Endodermal cell (in vitro differentiated cells): ENCODE measurements at regions not wholly inside any gene's neighbourhood (a gene's known extent, or its start where the extent isn't known, plus 50 kb on each side); places are given as distances from the start of the nearest gene placed in this dataset.
A peak's percentile ranks its signal among the peaks of the same experiment; 100 is the strongest.

Source experiments
- DNase-seq: peaks from one replicate; pipeline ENCODE4 v3.0.0-alpha.2; 2017
- H3K27ac ChIP-seq: 2 replicates; pipeline ENCODE4 v1.5.1; 2013; ENCODE audit warnings: mild to moderate bottlenecking, low read depth, low read length, moderate library complexity
- H3K27me3 ChIP-seq: 2 replicates; pipeline ENCODE4 v1.6.1; 2013; ENCODE audit warnings: mild to moderate bottlenecking, low read length, moderate library complexity; ENCODE audit not compliant: insufficient read depth, control insufficient read depth, poor library complexity, severe bottlenecking
- H3K36me3 ChIP-seq: 2 replicates; pipeline ENCODE4 v1.7.0; 2013; ENCODE audit warnings: mild to moderate bottlenecking, low read length, moderate library complexity; ENCODE audit not compliant: control insufficient read depth, insufficient read depth
- H3K4me1 ChIP-seq: one replicate; pipeline ENCODE4 v1.7.0; 2013; ENCODE audit warnings: low read length; ENCODE audit not compliant: control insufficient read depth, insufficient read depth
- H3K4me3 ChIP-seq: 2 replicates; pipeline ENCODE4 v1.5.1; 2013; ENCODE audit warnings: mild to moderate bottlenecking, low read length, moderate library complexity
- H3K9ac ChIP-seq: 2 replicates; pipeline ENCODE4 v1.6.1; 2013; ENCODE audit warnings: mild to moderate bottlenecking, low read length, moderate library complexity; ENCODE audit not compliant: poor library complexity, severe bottlenecking; ENCODE audit errors: extremely low read depth
- H3K9me3 ChIP-seq: 2 replicates; pipeline ENCODE4 v1.6.1; 2013; ENCODE audit warnings: mild to moderate bottlenecking, low read length, moderate library complexity; ENCODE audit not compliant: control insufficient read depth
- H3K27ac Mint-ChIP-seq: 2 replicates; pipeline ENCODE4 v1.8.0; 2020; ENCODE audit warnings: mixed read lengths
- H3K27me3 Mint-ChIP-seq: 2 replicates; pipeline ENCODE4 v1.8.0; 2021; ENCODE audit warnings: mild to moderate bottlenecking, mixed read lengths; ENCODE audit not compliant: insufficient read depth
- H3K36me3 Mint-ChIP-seq: 2 replicates; pipeline ENCODE4 v1.8.0; 2020; ENCODE audit warnings: low read depth, mixed read lengths
- H3K4me1 Mint-ChIP-seq: 2 replicates; pipeline ENCODE4 v1.8.0; 2020; ENCODE audit warnings: mixed read lengths
- H3K4me3 Mint-ChIP-seq: 2 replicates; pipeline ENCODE4 v1.8.0; 2020; ENCODE audit warnings: mild to moderate bottlenecking, moderate library complexity, mixed read lengths
- H3K9me3 Mint-ChIP-seq: 2 replicates; pipeline ENCODE4 v1.8.0; 2020; ENCODE audit warnings: mild to moderate bottlenecking, mixed read lengths
- CTCF ChIP-seq: fragments of 200-600 bp; sonication (generic); conservative IDR thresholded peaks from 2 replicates; pipeline ENCODE4 v1.5.0; 2021; ENCODE audit warnings: antibody characterized with exemption, mild to moderate bottlenecking
- WGBS, 2 experiments: methylation state at CpG; one replicate each; pipeline versions ENCODE4 v1.1.5 to v1.1.7; 2013; ENCODE audit warnings: missing lambda C conversion rate in 2 of 2, mixed read lengths in 1 of 2; ENCODE audit not compliant: insufficient coverage in 1 of 2, insufficient read length in 1 of 2; 5-methylcytosine and 5-hydroxymethylcytosine counted together

GRCh38 chr2:196315388-196316049 is 144.1 kb upstream of the STK17B start:
- Mint-ChIP-seq H3K9me3 (no peaks in the 10 kb centered on the region), H3K27ac (no peak overlapping the region), H3K27me3 (no peaks in the 10 kb centered on the region), H3K4me1 (peaks cover 12% of the 10 kb centered on the region), H3K4me3 (no peak overlapping the region), H3K36me3 (peaks cover 20% of the 10 kb centered on the region)
- TF ChIP-seq CTCF: no peak
- H3K27me3 ChIP-seq: no peaks in the 10 kb centered on the region
- peaks cover 3% of the 10 kb centered on the region for H3K36me3 ChIP-seq
- no peak for DNase-seq
- H3K27ac ChIP-seq: no peak overlapping the region
- H3K9me3 ChIP-seq: no peaks in the 10 kb centered on the region
- no peak overlapping the region for H3K9ac ChIP-seq
- H3K4me1 ChIP-seq: no peaks in the 10 kb centered on the region
- H3K4me3 ChIP-seq: no peak overlapping the region
- 86 to 90% methylated on average over 2 to 3 of the region's 3 CpGs for WGBS, 2 experiments

- H3K4me3 Mint-ChIP-seq: no peak overlapping the region
- H3K27ac Mint-ChIP-seq: no peak overlapping the region
- WGBS, 2 experiments: 89% methylated on average over 4 of the region's 4 CpGs; no CpG with 5 or more reads in 1 of the 2 experiments
- Histone ChIP-seq H3K27me3 (no peaks in the 10 kb centered on the region), H3K4me1 (no peaks in the 10 kb centered on the region), H3K4me3 (no peak overlapping the region), H3K9ac (no peak overlapping the region), H3K36me3 (peaks cover 3% of the 10 kb centered on the region), H3K9me3 (no peaks in the 10 kb centered on the region), H3K27ac (no peak overlapping the region)
- peaks cover 20% of the 10 kb centered on the region for H3K36me3 Mint-ChIP-seq
- DNase-seq: no peak
- no peaks in the 10 kb centered on the region for H3K27me3 Mint-ChIP-seq
- no peaks in the 10 kb centered on the region for H3K9me3 Mint-ChIP-seq
- TF ChIP-seq CTCF: no peak
- peaks cover 12% of the 10 kb centered on the region for H3K4me1 Mint-ChIP-seq
These were observed 144.7 kb upstream of the STK17B start for GRCh38 chr2:196316050-196316430.

- H3K27ac ChIP-seq: no peak overlapping the region
- no peak overlapping the region for H3K4me3 ChIP-seq
- peaks cover 20% of the 10 kb centered on the region for H3K36me3 Mint-ChIP-seq
- no peaks in the 10 kb centered on the region for H3K27me3 ChIP-seq
- H3K9ac ChIP-seq: no peak overlapping the region
- peak overlapping the region; percentile 28 for H3K27ac Mint-ChIP-seq
- no peak overlapping the region for H3K4me3 Mint-ChIP-seq
- peaks cover 3% of the 10 kb centered on the region for H3K36me3 ChIP-seq
- H3K27me3 Mint-ChIP-seq: no peaks in the 10 kb centered on the region
- H3K4me1 Mint-ChIP-seq: peaks cover 12% of the 10 kb centered on the region
- no peaks in the 10 kb centered on the region for H3K4me1 ChIP-seq
- 94% methylated on average over 16 to 24 of the region's 24 CpGs for WGBS, 2 experiments
- TF ChIP-seq CTCF: no peak
- H3K9me3 ChIP-seq: no peaks in the 10 kb centered on the region
- H3K9me3 Mint-ChIP-seq: no peaks in the 10 kb centered on the region
- no peak for DNase-seq
These were observed 147.4 kb upstream of the STK17B start for GRCh38 chr2:196318517-196319377.
